OCI-LY3 (cell line): ENCODE measurements at regions not wholly inside any gene's neighbourhood (a gene's known extent, or its start where the extent isn't known, plus 50 kb on each side); places are given as distances from the start of the nearest gene placed in this dataset.

Source experiments
- H2AFZ ChIP-seq: fragments of 200-600, 300-600 bp; shearing (Covaris generic); 2 replicates; pipeline ENCODE4 v1.6.0; 2014; ENCODE audit warnings: antibody characterized with exemption, low read depth, low read length
- H3K27ac ChIP-seq: fragments of 200-600, 300-600 bp; sonication (generic); 2 replicates; pipeline ENCODE4 v1.5.1; 2014; ENCODE audit warnings: mild to moderate bottlenecking, low read length, moderate library complexity, mixed read lengths
- H3K27me3 ChIP-seq: fragments of 200-600, 300-600 bp; sonication (generic); 2 replicates; pipeline ENCODE4 v1.6.1; 2014; ENCODE audit warnings: low read depth, low read length, mixed read lengths
- H3K36me3 ChIP-seq: fragments of 200-600, 300-600 bp; sonication (generic); replicated peaks from 2 replicates; pipeline ENCODE3; 2014; ENCODE audit warnings: low read depth, low read length, mixed read lengths
- H3K4me1 ChIP-seq: fragments of 300-600, 200-600 bp; sonication (generic); 2 replicates; pipeline ENCODE4 v1.6.1; 2014; ENCODE audit warnings: low read length, mixed read lengths
- H3K4me2 ChIP-seq: fragments of 200-600, 300-600 bp; sonication (generic); 2 replicates; pipeline ENCODE4 v1.6.1; 2014; ENCODE audit warnings: low read length, mixed read lengths
- H3K4me3 ChIP-seq: fragments of 300-600, 200-600 bp; sonication (generic); 2 replicates; pipeline ENCODE4 v1.5.1; 2014; ENCODE audit warnings: antibody characterized with exemption, mild to moderate bottlenecking, low read length, moderate library complexity
- H3K79me2 ChIP-seq: fragments of 300-600, 200-600 bp; shearing (Covaris generic); 2 replicates; pipeline ENCODE4 v1.6.1; 2014; ENCODE audit warnings: mild to moderate bottlenecking, low read length, mixed read lengths
- H3K9ac ChIP-seq: fragments of 300-600, 200-600 bp; shearing (Covaris generic); 2 replicates; pipeline ENCODE4 v1.6.0; 2014; ENCODE audit warnings: mild to moderate bottlenecking, low read length, moderate library complexity
- H3K9me3 ChIP-seq: fragments of 200-600, 300-600 bp; shearing (Covaris generic); 2 replicates; pipeline ENCODE4 v1.6.1; 2014; ENCODE audit warnings: low read length, mixed read lengths; ENCODE audit not compliant: insufficient read depth
- H4K20me1 ChIP-seq: fragments of 200-600, 300-600 bp; sonication (generic); 2 replicates; pipeline ENCODE4 v1.6.1; 2016; ENCODE audit warnings: low read length, mixed read lengths; ENCODE audit not compliant: insufficient read depth
- EZH2phosphoT487 ChIP-seq: fragments of 200-600 bp; shearing (Covaris generic); IDR thresholded peaks from 2 replicates; pipeline ENCODE4 v1.6.1; 2018; ENCODE audit warnings: antibody characterized with exemption, mixed run types, low read depth
- TF ChIP-seq, protein P1 (sequence below): fragments of 200-600, 300-600 bp; sonication (generic); IDR thresholded peaks from 2 replicates; pipeline ENCODE4 v1.5.1; 2014; ENCODE audit warnings: antibody characterized with exemption, low read length, low read depth

DNA sequence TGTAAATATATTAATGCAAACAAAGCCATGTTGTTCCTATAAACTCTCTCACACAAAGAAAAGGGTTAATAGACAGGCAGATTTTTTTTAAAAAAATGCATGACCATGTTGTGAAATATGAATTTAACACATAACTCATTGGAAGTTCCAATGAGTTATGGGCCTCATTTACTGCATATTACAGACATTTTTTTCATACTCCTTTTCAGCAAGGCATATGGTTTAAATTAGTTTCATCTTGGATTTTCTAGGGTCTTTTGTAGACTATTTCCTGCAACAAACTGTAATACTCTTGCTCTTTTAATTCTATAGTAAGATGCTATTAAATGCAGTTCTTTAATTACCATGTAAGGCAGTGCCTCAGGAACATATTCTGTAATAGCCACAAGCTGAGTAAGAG, 323.1 kb downstream of the GBA3 start:
- Histone ChIP-seq H3K36me3 (no peaks in the 10 kb centered on the region), H4K20me1 (no peaks in the 10 kb centered on the region), H3K9me3 (no peaks in the 10 kb centered on the region), H2AFZ (no peak overlapping the region), H3K79me2 (no peaks in the 10 kb centered on the region), H3K4me3 (no peak overlapping the region), H3K27me3 (no peaks in the 10 kb centered on the region), H3K27ac (no peak overlapping the region), H3K9ac (no peak overlapping the region), H3K4me1 (no peaks in the 10 kb centered on the region), H3K4me2 (no peak overlapping the region)
- no peak for TF ChIP-seq EZH2phosphoT487

GRCh38 chr4:23009093-23009492, 316.4 kb downstream of the GBA3 start:
- Histone ChIP-seq H3K27ac (no peak overlapping the region), H3K79me2 (no peaks in the 10 kb centered on the region), H3K9ac (no peak overlapping the region), H3K4me1 (no peaks in the 10 kb centered on the region), H3K9me3 (no peaks in the 10 kb centered on the region), H3K27me3 (no peaks in the 10 kb centered on the region), H3K4me3 (no peak overlapping the region), H3K36me3 (no peaks in the 10 kb centered on the region), H3K4me2 (no peak overlapping the region), H4K20me1 (no peaks in the 10 kb centered on the region), H2AFZ (no peak overlapping the region)
- TF ChIP-seq EZH2phosphoT487, result no peak
- TF ChIP-seq, protein P1, sequence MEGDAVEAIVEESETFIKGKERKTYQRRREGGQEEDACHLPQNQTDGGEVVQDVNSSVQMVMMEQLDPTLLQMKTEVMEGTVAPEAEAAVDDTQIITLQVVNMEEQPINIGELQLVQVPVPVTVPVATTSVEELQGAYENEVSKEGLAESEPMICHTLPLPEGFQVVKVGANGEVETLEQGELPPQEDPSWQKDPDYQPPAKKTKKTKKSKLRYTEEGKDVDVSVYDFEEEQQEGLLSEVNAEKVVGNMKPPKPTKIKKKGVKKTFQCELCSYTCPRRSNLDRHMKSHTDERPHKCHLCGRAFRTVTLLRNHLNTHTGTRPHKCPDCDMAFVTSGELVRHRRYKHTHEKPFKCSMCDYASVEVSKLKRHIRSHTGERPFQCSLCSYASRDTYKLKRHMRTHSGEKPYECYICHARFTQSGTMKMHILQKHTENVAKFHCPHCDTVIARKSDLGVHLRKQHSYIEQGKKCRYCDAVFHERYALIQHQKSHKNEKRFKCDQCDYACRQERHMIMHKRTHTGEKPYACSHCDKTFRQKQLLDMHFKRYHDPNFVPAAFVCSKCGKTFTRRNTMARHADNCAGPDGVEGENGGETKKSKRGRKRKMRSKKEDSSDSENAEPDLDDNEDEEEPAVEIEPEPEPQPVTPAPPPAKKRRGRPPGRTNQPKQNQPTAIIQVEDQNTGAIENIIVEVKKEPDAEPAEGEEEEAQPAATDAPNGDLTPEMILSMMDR, result no peak

DNA sequence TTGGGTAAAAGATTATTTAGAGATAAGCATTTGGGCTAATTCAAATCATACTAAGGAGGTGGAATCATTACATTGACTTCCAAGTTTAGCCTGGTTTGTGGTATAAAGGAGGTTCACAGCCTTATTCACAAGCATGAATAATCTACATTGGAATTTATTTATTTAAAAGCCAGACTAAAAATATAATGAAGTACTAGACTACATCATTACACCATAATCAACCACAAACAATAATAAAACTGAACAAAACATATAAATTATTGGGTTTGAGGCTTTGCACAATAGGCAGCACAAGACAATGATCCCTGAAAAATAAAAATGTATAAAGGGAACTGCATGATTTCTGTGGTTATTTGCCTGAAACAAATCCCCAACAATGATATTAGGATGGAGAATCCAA, 314.0 kb downstream of the GBA3 start:
- no peaks in the 10 kb centered on the region for H3K9me3 ChIP-seq
- no peak overlapping the region for H3K4me2 ChIP-seq
- H3K79me2 ChIP-seq, result no peaks in the 10 kb centered on the region
- H2AFZ ChIP-seq, result no peak overlapping the region
- H3K4me3 ChIP-seq, result no peak overlapping the region
- H3K27ac ChIP-seq, result no peak overlapping the region
- no peaks in the 10 kb centered on the region for H3K27me3 ChIP-seq
- TF ChIP-seq, protein P1, result no peak
- TF ChIP-seq EZH2phosphoT487, result no peak
- no peak overlapping the region for H3K9ac ChIP-seq
- H3K36me3 ChIP-seq, result no peaks in the 10 kb centered on the region
- H4K20me1 ChIP-seq, result no peaks in the 10 kb centered on the region
- no peaks in the 10 kb centered on the region for H3K4me1 ChIP-seq

DNA sequence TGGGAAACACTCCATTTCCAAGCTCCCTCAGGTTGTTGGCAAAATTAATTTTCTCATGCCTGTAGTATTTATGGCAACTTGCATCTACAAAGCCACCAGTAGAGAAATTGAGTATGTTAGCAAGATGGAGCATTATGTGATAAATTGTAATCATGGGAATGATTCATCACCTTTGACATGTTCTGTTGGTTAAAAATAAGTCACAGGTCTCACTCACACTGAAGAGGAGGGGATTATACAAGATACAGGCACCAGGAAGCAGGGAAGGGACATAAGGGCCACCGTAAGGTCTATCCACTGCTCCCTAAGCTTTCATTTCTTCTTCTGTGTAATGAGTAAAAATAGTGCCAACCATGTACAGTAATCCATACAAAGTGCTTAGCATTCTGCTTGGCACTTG, 313.0 kb downstream of the GBA3 start:
- Histone ChIP-seq H3K4me3 (no peak overlapping the region), H3K9ac (no peak overlapping the region), H4K20me1 (no peaks in the 10 kb centered on the region), H3K4me1 (no peaks in the 10 kb centered on the region), H3K27me3 (no peaks in the 10 kb centered on the region), H3K9me3 (no peaks in the 10 kb centered on the region), H2AFZ (no peak overlapping the region), H3K4me2 (no peak overlapping the region), H3K36me3 (no peaks in the 10 kb centered on the region), H3K79me2 (no peaks in the 10 kb centered on the region), H3K27ac (no peak overlapping the region)
- TF ChIP-seq, protein P1, result no peak
- no peak for TF ChIP-seq EZH2phosphoT487

GRCh38 chr4:23001478-23001877, 308.7 kb downstream of the GBA3 start:
- TF ChIP-seq, protein P1, result no peak
- no peak for TF ChIP-seq EZH2phosphoT487
- Histone ChIP-seq H2AFZ (no peak overlapping the region), H3K4me2 (no peak overlapping the region), H4K20me1 (no peaks in the 10 kb centered on the region), H3K9me3 (no peaks in the 10 kb centered on the region), H3K36me3 (no peaks in the 10 kb centered on the region), H3K79me2 (no peaks in the 10 kb centered on the region), H3K27me3 (no peaks in the 10 kb centered on the region), H3K4me3 (no peak overlapping the region), H3K4me1 (no peaks in the 10 kb centered on the region), H3K27ac (no peak overlapping the region), H3K9ac (no peak overlapping the region)
